SK-N-SH (cell line): ENCODE measurements at regions not wholly inside any gene's neighbourhood (a gene's known extent, or its start where the extent isn't known, plus 50 kb on each side); places are given as distances from the start of the nearest gene placed in this dataset.

Source experiments
- CTCF ChIA-PET: fragments of 300-600, 350-600 bp; formaldehyde crosslinking; extraction: SDS; loops from one replicate; lab custom pipeline; 2021; lab: Yijun Ruan, JAX
- POLR2A ChIA-PET: fragments of 350-600 bp; sonication (Branson Sonifier 250); formaldehyde crosslinking; extraction: SDS; loops from one replicate; lab custom pipeline; 2020; ENCODE audit warnings: antibody characterized with exemption, inconsistent platforms; lab: Yijun Ruan, JAX
- DNase-seq: peaks from one replicate; pipeline ENCODE4 v3.0.0; 2012
- H2AFZ ChIP-seq: fragments of 200-600 bp; sonication (generic); 2 replicates; pipeline ENCODE4 v1.8.1; 2016; ENCODE audit warnings: antibody characterized with exemption, mild to moderate bottlenecking, low read depth
- H3F3A ChIP-seq: fragments of 200-600 bp; sonication (generic); replicated peaks from 2 replicates; pipeline ENCODE3; 2016; ENCODE audit warnings: antibody characterized with exemption, mild to moderate bottlenecking; ENCODE audit not compliant: insufficient read depth
- H3K27ac ChIP-seq, 2 experiments: fragments of 200-500 bp in 1 of 2; fragments of 200-600 bp in 1 of 2; sonication (Bioruptor generic) in 1 of 2; sonication (generic), shearing (Covaris generic) in 1 of 2; 2 replicates each; pipeline versions ENCODE4 v1.5.1 to v1.6.1; 2014 to 2016; ENCODE audit warnings: low read depth in 2 of 2, inconsistent platforms in 1 of 2, low read length in 1 of 2, mild to moderate bottlenecking in 1 of 2, mixed read lengths in 1 of 2
- H3K27me3 ChIP-seq: fragments of 200-600 bp; sonication (generic), shearing (Covaris generic); 2 replicates; pipeline ENCODE4 v1.6.1; 2016; ENCODE audit warnings: mixed run types; ENCODE audit not compliant: insufficient read depth
- H3K36me3 ChIP-seq, 2 experiments: fragments of 200-500 bp in 1 of 2; fragments of 200-600 bp in 1 of 2; sonication (Bioruptor generic) in 1 of 2; sonication (generic) in 1 of 2; replicated peaks in 1 of 2; 2 replicates each; pipeline versions ENCODE3 to v1.5.1; 2014 to 2016; ENCODE audit warnings: low read length in 1 of 2, mild to moderate bottlenecking in 1 of 2; ENCODE audit not compliant: insufficient read depth in 2 of 2, control insufficient read depth in 1 of 2
- H3K4me1 ChIP-seq, 2 experiments: fragments of 200-500 bp in 1 of 2; fragments of 200-600 bp in 1 of 2; sonication (Bioruptor generic) in 1 of 2; sonication (generic), shearing (Covaris generic) in 1 of 2; 2 replicates each; pipeline versions ENCODE4 v1.5.1 to v1.6.1; 2014 to 2016; ENCODE audit warnings: low read depth in 1 of 2, low read length in 1 of 2, mixed run types in 1 of 2; ENCODE audit not compliant: insufficient read depth in 2 of 2, control insufficient read depth in 1 of 2
- H3K4me2 ChIP-seq: fragments of 200-600 bp; sonication (generic), shearing (Covaris generic); 2 replicates; pipeline ENCODE4 v1.6.1; 2017; ENCODE audit warnings: mixed run types
- H3K4me3 ChIP-seq, 2 experiments: fragments of 200-500 bp in 1 of 2; fragments of 200-600 bp in 1 of 2; sonication (Bioruptor generic) in 1 of 2; sonication (generic), shearing (Covaris generic) in 1 of 2; 2 replicates each; pipeline versions ENCODE4 v1.5.1 to v1.8.1; 2014 to 2016; ENCODE audit warnings: low read depth in 2 of 2, inconsistent platforms in 1 of 2, low read length in 1 of 2, mild to moderate bottlenecking in 1 of 2, mixed read lengths in 1 of 2, moderate library complexity in 1 of 2
- H3K79me2 ChIP-seq: fragments of 200-600 bp; sonication (generic); 2 replicates; pipeline ENCODE4 v1.8.1; 2017; ENCODE audit warnings: mild to moderate bottlenecking; ENCODE audit not compliant: insufficient read depth
- H3K9ac ChIP-seq: fragments of 200-600 bp; sonication (generic); 2 replicates; pipeline ENCODE4 v1.6.1; 2017; ENCODE audit warnings: mixed run types
- H3K9me2 ChIP-seq: fragments of 200-600 bp; sonication (generic); 2 replicates; pipeline ENCODE4 v1.6.1; 2017; ENCODE audit warnings: mixed run types
- H3K9me3 ChIP-seq: fragments of 200-600 bp; sonication (generic); 2 replicates; pipeline ENCODE4 v1.6.1; 2017; ENCODE audit warnings: mixed run types, mild to moderate bottlenecking, moderate library complexity
- H4K20me1 ChIP-seq: fragments of 200-600 bp; sonication (generic); 2 replicates; pipeline ENCODE4 v1.6.1; 2017; ENCODE audit warnings: mild to moderate bottlenecking, mixed run types; ENCODE audit not compliant: insufficient read depth
- CTCF ChIP-seq: fragments of 200-600 bp; sonication (generic); IDR thresholded peaks from 2 replicates; pipeline ENCODE4 v1.6.1; 2017; ENCODE audit warnings: antibody characterized with exemption, mild to moderate bottlenecking, moderate library complexity
- EP300 ChIP-seq, 2 experiments: IDR thresholded peaks; 2 replicates each; pipeline versions ENCODE4 v1.4.0 to v1.6.1; 2012; ENCODE audit warnings: borderline replicate concordance in 1 of 2, low read depth in 1 of 2, low read length in 1 of 2
- GABPA ChIP-seq: IDR thresholded peaks from 2 replicates; pipeline ENCODE4 v1.4.0; 2012; ENCODE audit warnings: low read depth, mild to moderate bottlenecking
- IRF3 ChIP-seq: fragments of 150-350 bp; IDR thresholded peaks from 2 replicates; pipeline ENCODE4 v1.6.1; 2016; ENCODE audit warnings: mild to moderate bottlenecking, low read depth, low read length
- RCOR1 ChIP-seq: fragments of 150-350 bp; IDR thresholded peaks from 2 replicates; pipeline ENCODE4 v1.6.1; 2017; ENCODE audit warnings: antibody characterized with exemption, low read length
- REST ChIP-seq: IDR thresholded peaks from 2 replicates; pipeline ENCODE4 v1.6.1; 2012; ENCODE audit warnings: mild to moderate bottlenecking, low read depth, low read length, moderate library complexity
- TAF1 ChIP-seq: IDR thresholded peaks from 2 replicates; pipeline ENCODE4 v1.6.1; 2012; ENCODE audit warnings: low read depth, mild to moderate bottlenecking, low read length, moderate library complexity, borderline replicate concordance
- TCF12 ChIP-seq: IDR thresholded peaks from 2 replicates; pipeline ENCODE4 v1.4.0; 2012
- TEAD4 ChIP-seq: IDR thresholded peaks from 2 replicates; pipeline ENCODE4 v1.4.0; 2012; ENCODE audit warnings: mild to moderate bottlenecking, borderline replicate concordance; ENCODE audit not compliant: insufficient read depth
- YY1 ChIP-seq: IDR thresholded peaks from 2 replicates; pipeline ENCODE4 v1.4.0; 2012; ENCODE audit warnings: low read depth, mild to moderate bottlenecking
- WGBS: methylation state at CpG from one replicate; pipeline ENCODE4 v1.1.6; 2017; ENCODE audit warnings: low lambda C conversion rate; 5-methylcytosine and 5-hydroxymethylcytosine counted together

GRCh38 chr17:71572343-71572742 lies 548.5 kb upstream of the SOX9 start:
- DNase-seq: no peak
- ChIA-PET CTCF (no interaction called here), POLR2A (no interaction called here)
- Histone ChIP-seq H3K9me3 (no peaks in the 10 kb centered on the region), H3K4me3 (no peak overlapping the region), H3K4me2 (no peak overlapping the region), H3K4me1 (no peaks in the 10 kb centered on the region), H3K9ac (no peak overlapping the region), H3K27ac (no peak overlapping the region), H4K20me1 (no peaks in the 10 kb centered on the region), H2AFZ (no peak overlapping the region), H3K36me3 (no peaks in the 10 kb centered on the region), H3K27me3 (no peaks in the 10 kb centered on the region), H3F3A (no peaks in the 10 kb centered on the region), H3K9me2 (no peaks in the 10 kb centered on the region), H3K79me2 (no peaks in the 10 kb centered on the region)
- 47% methylated on average over 2 of the region's 2 CpGs for WGBS
- TF ChIP-seq RCOR1 (no peak), TCF12 (no peak), REST (no peak), GABPA (no peak), IRF3 (no peak), TEAD4 (no peak), YY1 (no peak), EP300 (IDR thresholded peaks at IDR 0.05; ENCODE audit: borderline replicate concordance in 1 of 2, low read depth in 1 of 2, low read length in 1 of 2) (no peak), TAF1 (no peak)

GRCh38 chr17:71578446-71578845 lies 542.4 kb upstream of the SOX9 start:
- no peaks in the 10 kb centered on the region for H3K9me2 ChIP-seq
- no peaks in the 10 kb centered on the region for H3K27me3 ChIP-seq
- CTCF ChIA-PET: interaction anchor here (0.8 kb wide), 1 partner anchor 59 kb away, joined by 3 read pairs; no protein-coding TSS in a partner anchor
- H3K4me1 ChIP-seq: no peaks in the 10 kb centered on the region
- 79% methylated on average over 1 of the region's 1 CpG for WGBS
- H3K9me3 ChIP-seq: 0 out of 2 replicates have a peak, but pooled peaks cover 6% of the 10 kb centered on the region
- no peak for DNase-seq
- no peak overlapping the region for H2AFZ ChIP-seq
- H3K4me3 ChIP-seq: no peak overlapping the region
- H4K20me1 ChIP-seq: no peaks in the 10 kb centered on the region
- TF ChIP-seq CTCF: no peak
- POLR2A ChIA-PET: no interaction called here
- no peak overlapping the region for H3K27ac ChIP-seq
- no peaks in the 10 kb centered on the region for H3K36me3 ChIP-seq
- no peak overlapping the region for H3K4me2 ChIP-seq
- no peaks in the 10 kb centered on the region for H3F3A ChIP-seq
- no peak overlapping the region for H3K9ac ChIP-seq
- H3K79me2 ChIP-seq: no peaks in the 10 kb centered on the region
